ENCODE measurements at regions not wholly inside any gene's neighbourhood (a gene's known extent, or its start where the extent isn't known, plus 50 kb on each side); places are given as distances from the start of the nearest gene placed in this dataset.

DNA sequence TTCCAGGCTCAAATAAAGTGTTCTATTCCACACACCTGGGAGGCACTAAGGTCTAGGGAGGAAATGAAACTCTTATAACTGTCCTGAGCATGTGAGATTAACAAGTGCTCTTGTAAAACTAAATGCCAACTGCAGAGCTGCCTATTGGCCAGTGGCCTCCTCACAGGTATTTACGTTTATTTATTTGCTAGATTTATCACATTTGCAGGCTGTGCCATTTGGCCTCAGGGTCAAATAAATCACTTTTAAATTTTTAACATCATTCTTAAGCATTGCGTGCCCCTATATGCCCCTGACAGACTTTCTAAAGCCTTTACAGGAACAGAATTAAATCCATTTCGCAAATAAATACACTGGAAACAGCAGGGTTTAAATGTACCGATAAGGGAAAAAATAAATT is 381.8 kb upstream of the NFE2L3 start:
- Histone ChIP-seq H3K9me3 (no peaks in the 10 kb centered on the region), H3K27me3 (no peaks in the 10 kb centered on the region), H3K36me3 (no peaks in the 10 kb centered on the region), H3K27ac (no peak overlapping the region), H3K4me1 (ENCODE audit: insufficient read depth) (no peaks in the 10 kb centered on the region), H3K4me3 (no peak overlapping the region)
- 66 to 76% (median 68%) methylated on average over 4 of the region's 4 CpGs for WGBS, 3 donors
- TF ChIP-seq POLR2A (IDR thresholded peaks at IDR 0.05), result no peak
- TF ChIP-seq EP300 (IDR thresholded peaks at IDR 0.05), result no peak
- TF ChIP-seq, protein P1, sequence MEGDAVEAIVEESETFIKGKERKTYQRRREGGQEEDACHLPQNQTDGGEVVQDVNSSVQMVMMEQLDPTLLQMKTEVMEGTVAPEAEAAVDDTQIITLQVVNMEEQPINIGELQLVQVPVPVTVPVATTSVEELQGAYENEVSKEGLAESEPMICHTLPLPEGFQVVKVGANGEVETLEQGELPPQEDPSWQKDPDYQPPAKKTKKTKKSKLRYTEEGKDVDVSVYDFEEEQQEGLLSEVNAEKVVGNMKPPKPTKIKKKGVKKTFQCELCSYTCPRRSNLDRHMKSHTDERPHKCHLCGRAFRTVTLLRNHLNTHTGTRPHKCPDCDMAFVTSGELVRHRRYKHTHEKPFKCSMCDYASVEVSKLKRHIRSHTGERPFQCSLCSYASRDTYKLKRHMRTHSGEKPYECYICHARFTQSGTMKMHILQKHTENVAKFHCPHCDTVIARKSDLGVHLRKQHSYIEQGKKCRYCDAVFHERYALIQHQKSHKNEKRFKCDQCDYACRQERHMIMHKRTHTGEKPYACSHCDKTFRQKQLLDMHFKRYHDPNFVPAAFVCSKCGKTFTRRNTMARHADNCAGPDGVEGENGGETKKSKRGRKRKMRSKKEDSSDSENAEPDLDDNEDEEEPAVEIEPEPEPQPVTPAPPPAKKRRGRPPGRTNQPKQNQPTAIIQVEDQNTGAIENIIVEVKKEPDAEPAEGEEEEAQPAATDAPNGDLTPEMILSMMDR (IDR thresholded peaks at IDR 0.05), result no peak
- DNase-seq, result no peak
- intact Hi-C loops (cut with DNase I), result no loop called here

DNA sequence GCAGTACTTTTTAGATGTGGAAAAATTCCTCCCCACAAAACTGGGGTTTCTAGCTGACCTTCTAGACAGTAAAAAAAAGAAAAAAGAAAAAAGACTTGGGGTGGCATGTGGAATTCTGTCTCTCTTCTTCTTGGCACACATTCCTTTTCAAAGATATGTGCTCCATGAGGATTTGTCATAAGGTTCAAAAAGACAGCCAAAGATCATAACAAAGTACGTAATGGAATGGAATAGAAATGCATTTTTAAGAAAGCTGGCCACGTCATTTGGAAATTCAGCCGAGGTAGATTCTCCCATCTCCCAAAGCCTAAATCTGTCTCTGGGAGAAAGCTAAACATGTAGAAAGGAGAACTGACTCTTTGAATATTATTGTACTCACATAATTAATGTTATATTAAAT is 381.3 kb upstream of the NFE2L3 start:
- Histone ChIP-seq H3K4me3 (no peak overlapping the region), H3K27ac (no peak overlapping the region), H3K27me3 (no peaks in the 10 kb centered on the region), H3K4me1 (ENCODE audit: insufficient read depth) (no peaks in the 10 kb centered on the region), H3K9me3 (no peaks in the 10 kb centered on the region), H3K36me3 (no peaks in the 10 kb centered on the region)
- 46 to 54% (median 52%) methylated on average over 3 of the region's 3 CpGs for WGBS, 3 donors
- no peak for DNase-seq
- no peak for TF ChIP-seq POLR2A (IDR thresholded peaks at IDR 0.05)
- TF ChIP-seq, protein P1 (IDR thresholded peaks at IDR 0.05), result no peak
- no peak for TF ChIP-seq EP300 (IDR thresholded peaks at IDR 0.05)
- intact Hi-C loops (cut with DNase I), result no loop called here

DNA sequence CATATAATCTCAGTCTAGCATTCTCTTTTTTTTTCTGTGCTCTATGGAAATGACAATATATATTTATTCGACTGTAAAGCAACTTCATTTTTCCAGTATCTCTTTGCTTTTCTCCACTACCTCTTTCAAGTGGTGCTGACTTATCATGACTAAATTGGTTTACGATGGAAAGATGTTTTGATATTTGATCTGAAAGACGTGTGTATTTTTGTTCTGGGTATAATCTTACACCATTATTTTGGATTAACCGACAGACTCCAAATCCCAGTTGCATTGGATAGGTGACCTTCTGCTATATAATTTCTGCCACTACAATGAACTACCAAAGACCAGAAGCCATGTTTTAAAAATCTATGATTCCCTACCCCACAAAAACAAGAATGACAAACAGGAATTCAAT is 380.5 kb upstream of the NFE2L3 start:
- DNase-seq, result no peak
- Histone ChIP-seq H3K27ac (no peak overlapping the region), H3K27me3 (no peaks in the 10 kb centered on the region), H3K4me1 (ENCODE audit: insufficient read depth) (no peaks in the 10 kb centered on the region), H3K9me3 (no peaks in the 10 kb centered on the region), H3K36me3 (no peaks in the 10 kb centered on the region), H3K4me3 (no peak overlapping the region)
- intact Hi-C loops (cut with DNase I), result no loop called here
- WGBS, 3 donors, result 88 to 89% (median 88%) methylated on average over 4 of the region's 4 CpGs
- TF ChIP-seq POLR2A (IDR thresholded peaks at IDR 0.05), result no peak
- TF ChIP-seq, protein P1 (IDR thresholded peaks at IDR 0.05), result no peak
- TF ChIP-seq EP300 (IDR thresholded peaks at IDR 0.05), result no peak

DNA sequence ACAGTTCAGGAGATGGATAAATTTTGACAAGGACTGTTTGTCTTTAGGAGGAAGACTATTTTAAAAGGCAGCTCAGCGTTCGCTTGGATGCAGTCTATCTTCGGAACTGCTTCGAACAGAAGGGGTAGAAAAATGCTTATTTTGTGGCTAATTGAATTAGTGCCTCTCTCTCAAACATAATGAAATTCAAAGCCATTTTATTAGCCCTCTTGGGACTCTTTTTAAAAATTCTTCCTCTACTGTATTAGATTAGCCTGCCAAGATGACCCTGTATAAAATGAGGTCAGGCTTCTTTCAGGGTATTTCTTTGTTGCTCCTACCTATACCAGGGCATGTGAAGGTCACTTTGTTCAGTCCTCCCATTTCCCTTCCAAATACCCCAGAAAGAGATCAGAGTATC is 379.2 kb upstream of the NFE2L3 start:
- H3K27ac ChIP-seq, result no peak overlapping the region

More for the DNA sequence above, 379.2 kb upstream of the NFE2L3 start:
- TF ChIP-seq POLR2A (IDR thresholded peaks at IDR 0.05), result no peak
- no peak for TF ChIP-seq EP300 (IDR thresholded peaks at IDR 0.05)
- TF ChIP-seq, protein P1 (IDR thresholded peaks at IDR 0.05), result no peak
- 94 to 96% (median 95%) methylated on average over 4 of the region's 4 CpGs for whole genome bisulfite sequencing, 3 donors
- Histone ChIP-seq H3K36me3 (no peaks in the 10 kb centered on the region), H3K27me3 (no peaks in the 10 kb centered on the region), H3K4me1 (ENCODE audit: insufficient read depth) (no peaks in the 10 kb centered on the region), H3K4me3 (no peak overlapping the region), H3K9me3 (no peaks in the 10 kb centered on the region)
- no peak for DNase-seq
- intact Hi-C loops (cut with DNase I), result no loop called here
